Trophoblast cell (in vitro differentiated cells and primary cell): ENCODE measurements at regions not wholly inside any gene's neighbourhood (a gene's known extent, or its start where the extent isn't known, plus 50 kb on each side); places are given as distances from the start of the nearest gene placed in this dataset.
A peak's percentile ranks its signal among the peaks of the same experiment; 100 is the strongest.

ENCODE experiments used
- DNase-seq, 2 donors: peaks; one replicate each; pipeline ENCODE4 v3.0.0-alpha.2; 2016
- H2AFZ ChIP-seq: 2 replicates; pipeline ENCODE4 v1.6.1; 2013; ENCODE audit warnings: low read length, moderate library complexity, mild to moderate bottlenecking; ENCODE audit not compliant: insufficient read depth, poor library complexity
- H2AK5ac ChIP-seq: 2 replicates; pipeline ENCODE4 v1.6.1; 2013; ENCODE audit warnings: mild to moderate bottlenecking, low read length
- H2BK120ac ChIP-seq: 2 replicates; pipeline ENCODE4 v1.6.1; 2013; ENCODE audit warnings: low read length, mild to moderate bottlenecking, moderate library complexity; ENCODE audit not compliant: insufficient read depth, poor library complexity
- H2BK12ac ChIP-seq: 2 replicates; pipeline ENCODE4 v1.6.1; 2013; ENCODE audit warnings: mild to moderate bottlenecking, low read length, moderate library complexity
- H2BK5ac ChIP-seq: 2 replicates; pipeline ENCODE4 v1.6.1; 2013; ENCODE audit warnings: low read length, low read depth, moderate library complexity, mild to moderate bottlenecking; ENCODE audit not compliant: poor library complexity
- H3K14ac ChIP-seq: 2 replicates; pipeline ENCODE4 v1.6.1; 2013; ENCODE audit warnings: mild to moderate bottlenecking, low read length
- H3K18ac ChIP-seq: 2 replicates; pipeline ENCODE4 v1.6.1; 2013; ENCODE audit warnings: mild to moderate bottlenecking, low read length
- H3K23ac ChIP-seq: 2 replicates; pipeline ENCODE4 v1.6.1; 2013; ENCODE audit warnings: low read length
- H3K27ac ChIP-seq: 2 replicates; pipeline ENCODE4 v1.5.1; 2013; ENCODE audit warnings: low read depth, mild to moderate bottlenecking, inconsistent platforms, low read length, moderate library complexity
- H3K27me3 ChIP-seq: 2 replicates; pipeline ENCODE4 v1.6.1; 2013; ENCODE audit warnings: inconsistent platforms, mild to moderate bottlenecking, low read length, moderate library complexity; ENCODE audit not compliant: insufficient read depth
- H3K36me3 ChIP-seq, 2 experiments: 1 replicate in 1 of 2; 2 replicates in 1 of 2; pipeline ENCODE4 v1.6.1; 2013; ENCODE audit warnings: low read length in 2 of 2, mild to moderate bottlenecking in 2 of 2, moderate library complexity in 1 of 2; ENCODE audit not compliant: insufficient read depth in 2 of 2, control insufficient read depth in 1 of 2
- H3K4ac ChIP-seq: 2 replicates; pipeline ENCODE4 v1.6.1; 2013; ENCODE audit warnings: low read depth, mild to moderate bottlenecking, low read length, moderate library complexity
- H3K4me1 ChIP-seq, 2 experiments: 1 replicate in 1 of 2; 2 replicates in 1 of 2; pipeline ENCODE4 v1.6.1; 2013; ENCODE audit warnings: low read length in 2 of 2, mild to moderate bottlenecking in 2 of 2, moderate library complexity in 1 of 2; ENCODE audit not compliant: insufficient read depth in 2 of 2, control insufficient read depth in 1 of 2
- H3K4me2 ChIP-seq: 2 replicates; pipeline ENCODE4 v1.6.1; 2013; ENCODE audit warnings: inconsistent platforms, mild to moderate bottlenecking, low read length, moderate library complexity
- H3K4me3 ChIP-seq: 2 replicates; pipeline ENCODE4 v1.5.1; 2013; ENCODE audit warnings: mild to moderate bottlenecking, low read depth, low read length, inconsistent platforms
- H3K79me1 ChIP-seq: one replicate; pipeline ENCODE4 v1.6.1; 2013; ENCODE audit warnings: low read length
- H3K79me2 ChIP-seq: 2 replicates; pipeline ENCODE4 v1.6.1; 2013; ENCODE audit warnings: low read length, mild to moderate bottlenecking; ENCODE audit not compliant: control insufficient read depth, insufficient read depth, poor library complexity
- H3K9ac ChIP-seq: 2 replicates; pipeline ENCODE4 v1.6.1; 2013; ENCODE audit warnings: mild to moderate bottlenecking, low read length
- H3K9me3 ChIP-seq: 2 replicates; pipeline ENCODE4 v1.6.1; 2013; ENCODE audit warnings: low read depth, mild to moderate bottlenecking, control low read depth, inconsistent platforms, low read length; ENCODE audit not compliant: insufficient read depth
- H4K12ac ChIP-seq: 2 replicates; pipeline ENCODE4 v1.6.1; 2013; ENCODE audit warnings: low read depth, mild to moderate bottlenecking, low read length, moderate library complexity
- H4K8ac ChIP-seq: 2 replicates; pipeline ENCODE4 v1.6.1; 2013; ENCODE audit warnings: low read depth, mild to moderate bottlenecking, low read length, moderate library complexity
- H4K91ac ChIP-seq: one replicate; pipeline ENCODE4 v1.6.1; 2013; ENCODE audit warnings: low read depth, mild to moderate bottlenecking, low read length, moderate library complexity
- WGBS: extraction: QIAGEN DNeasy Blood & Tissue Kit; methylation state at CpG from one replicate; pipeline ENCODE4 v1.1.7; 2013; ENCODE audit warnings: missing lambda C conversion rate; ENCODE audit not compliant: insufficient read length, insufficient coverage; ENCODE audit errors: extremely low coverage; 5-methylcytosine and 5-hydroxymethylcytosine counted together

GRCh38 chr16:87119168-87119567 is 198.0 kb downstream of the C16orf95 start:
- Histone ChIP-seq H4K8ac (no peak overlapping the region), H3K18ac (no peak overlapping the region), H3K36me3 (no peaks in the 10 kb centered on the region), H3K4me2 (no peak overlapping the region), H2AFZ (no peak overlapping the region), H3K14ac (no peak overlapping the region), H3K79me1 (no peaks in the 10 kb centered on the region), H3K79me2 (no peaks in the 10 kb centered on the region), H3K23ac (no peak overlapping the region), H4K12ac (no peak overlapping the region), H4K91ac (no peak overlapping the region), H2AK5ac (no peak overlapping the region), H3K4me1 (peaks cover 0 to 3% of the 10 kb centered on the region in 2 experiments), H3K9ac (no peak overlapping the region), H2BK12ac (no peak overlapping the region), H3K4me3 (no peak overlapping the region), H3K27me3 (no peaks in the 10 kb centered on the region), H3K9me3 (peaks cover 7% of the 10 kb centered on the region), H3K4ac (no peak overlapping the region), H2BK5ac (no peak overlapping the region), H3K27ac (no peak overlapping the region), H2BK120ac (no peak overlapping the region)
- DNase-seq = no peak
- no CpG with 5 or more reads among the region's 2 CpGs for WGBS

- H3K4me2 ChIP-seq = no peak overlapping the region
- DNase-seq = no peak
- H3K4me1 ChIP-seq = peaks cover 0 to 3% of the 10 kb centered on the region in 2 experiments
- H4K12ac ChIP-seq = no peak overlapping the region
- H3K36me3 ChIP-seq = no peaks in the 10 kb centered on the region
- H4K91ac ChIP-seq = no peak overlapping the region
- H3K27ac ChIP-seq = no peak overlapping the region
- H3K79me2 ChIP-seq = no peaks in the 10 kb centered on the region
- no peak overlapping the region for H3K4me3 ChIP-seq
- no peak overlapping the region for H3K14ac ChIP-seq
- no peaks in the 10 kb centered on the region for H3K27me3 ChIP-seq
- peaks cover 11% of the 10 kb centered on the region for H3K9me3 ChIP-seq
- no peak overlapping the region for H2BK120ac ChIP-seq
- H4K8ac ChIP-seq = no peak overlapping the region
- H3K79me1 ChIP-seq = no peaks in the 10 kb centered on the region
- H3K9ac ChIP-seq = no peak overlapping the region
- no peak overlapping the region for H2AFZ ChIP-seq
- H3K4ac ChIP-seq = no peak overlapping the region
- H2BK12ac ChIP-seq = no peak overlapping the region
- no peak overlapping the region for H3K18ac ChIP-seq
- no peak overlapping the region for H2AK5ac ChIP-seq
- no CpG with 5 or more reads among the region's 9 CpGs for WGBS
- H3K23ac ChIP-seq = no peak overlapping the region
- no peak overlapping the region for H2BK5ac ChIP-seq
Measured at GRCh38 chr16:87119748-87120147, 197.4 kb downstream of the C16orf95 start.

- Histone ChIP-seq H3K4me2 (no peak overlapping the region), H4K8ac (no peak overlapping the region), H3K4me1 (peaks cover 0 to 3% of the 10 kb centered on the region in 2 experiments), H3K4ac (no peak overlapping the region), H3K36me3 (no peaks in the 10 kb centered on the region), H2BK12ac (no peak overlapping the region), H3K4me3 (no peak overlapping the region), H4K91ac (no peak overlapping the region), H2BK120ac (no peak overlapping the region), H3K9me3 (peaks cover 15% of the 10 kb centered on the region), H3K79me2 (no peaks in the 10 kb centered on the region), H4K12ac (no peak overlapping the region), H2AK5ac (no peak overlapping the region), H3K79me1 (no peaks in the 10 kb centered on the region), H3K9ac (no peak overlapping the region), H3K14ac (no peak overlapping the region), H2BK5ac (no peak overlapping the region), H2AFZ (no peak overlapping the region), H3K27me3 (no peaks in the 10 kb centered on the region), H3K27ac (no peak overlapping the region), H3K18ac (no peak overlapping the region), H3K23ac (no peak overlapping the region)
- DNase-seq = no peak
- WGBS = no CpG with 5 or more reads among the region's 4 CpGs
Measured at GRCh38 chr16:87121816-87122215, 195.4 kb downstream of the C16orf95 start.

- Histone ChIP-seq H3K79me2 (no peaks in the 10 kb centered on the region), H2BK120ac (no peak overlapping the region), H3K9ac (no peak overlapping the region), H2AK5ac (no peak overlapping the region), H3K4me2 (no peak overlapping the region), H4K91ac (no peak overlapping the region), H4K8ac (no peak overlapping the region), H2BK12ac (no peak overlapping the region), H3K27ac (no peak overlapping the region), H3K79me1 (peaks cover 3% of the 10 kb centered on the region), H3K18ac (no peak overlapping the region), H3K36me3 (no peaks in the 10 kb centered on the region), H3K23ac (no peak overlapping the region), H4K12ac (no peak overlapping the region), H3K4me3 (no peak overlapping the region), H3K9me3 (peaks cover 16% of the 10 kb centered on the region), H3K14ac (no peak overlapping the region), H2BK5ac (no peak overlapping the region), H3K4me1 (peaks cover 9 to 11% of the 10 kb centered on the region in 2 experiments), H2AFZ (no peak overlapping the region), H3K4ac (no peak overlapping the region), H3K27me3 (no peaks in the 10 kb centered on the region)
- no CpG with 5 or more reads among the region's 12 CpGs for WGBS
- peak in 1 of 2 donors; percentile 19 for DNase-seq
Measured at GRCh38 chr16:87123356-87124001, 193.7 kb downstream of the C16orf95 start.
